ENCODE measurements at regions not wholly inside any gene's neighbourhood (a gene's known extent, or its start where the extent isn't known, plus 50 kb on each side); places are given as distances from the start of the nearest gene placed in this dataset.

DNA sequence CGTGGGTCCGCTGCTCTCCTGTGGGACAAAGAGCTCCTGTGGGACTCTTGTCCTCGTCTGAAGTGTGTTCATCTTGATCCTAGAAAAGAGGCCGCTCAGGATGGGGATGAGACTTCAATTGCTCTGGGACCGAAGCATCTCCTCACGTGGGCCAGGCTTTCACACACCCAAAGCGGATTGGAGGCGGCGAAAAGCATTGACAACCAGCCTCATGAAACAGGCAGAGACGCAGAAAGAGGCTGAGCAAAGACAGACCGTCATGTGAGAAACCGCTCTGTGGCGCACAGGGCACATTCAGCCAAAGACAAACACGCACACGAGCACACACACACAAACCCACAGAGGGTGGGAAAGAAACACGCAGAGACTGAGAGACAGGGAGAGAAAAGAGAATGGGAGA, 479.5 kb downstream of the SPATA31A7 start:
- no peaks in the 10 kb centered on the region for H3K36me3 ChIP-seq (ENCODE audit: control insufficient read depth in 2 of 4, insufficient read depth in 4 of 4, low read length in 3 of 4)
- DNase-seq (ENCODE audit: low read depth in 1 of 2, low spot score in 2 of 2) = no peak
- no peak for FAIRE-seq
- no peaks in the 10 kb centered on the region for H3K4me1 ChIP-seq (replicated peaks in 1 of 4; ENCODE audit: control insufficient read depth in 3 of 4, insufficient read depth in 4 of 4, low read length in 3 of 4)
- POLR2A ChIA-PET (ENCODE audit: partially characterized antibody) = no interaction called here
- H3K9me3 ChIP-seq (ENCODE audit: insufficient read depth in 2 of 2, low read depth in 1 of 2, low read length in 1 of 2) = peaks cover 12 to 96% of the 10 kb centered on the region in 2 experiments; a peak in 3 of 4 replicates
- no peaks in the 10 kb centered on the region for H4K20me1 ChIP-seq (replicated peaks in 1 of 2; ENCODE audit: control insufficient read depth in 1 of 2, insufficient read depth in 2 of 2, low read length in 2 of 2)
- no peak overlapping the region for H2AFZ ChIP-seq (ENCODE audit: low read length)
- no peak overlapping the region for H2BK12ac ChIP-seq (ENCODE audit: low read depth, low read length)
- CTCF ChIA-PET (ENCODE audit: partially characterized antibody) = no interaction called here
- H2AK5ac ChIP-seq (ENCODE audit: low read depth, low read length) = no peak overlapping the region
- WGBS, 2 experiments (ENCODE audit: extremely low coverage in 1 of 2, insufficient coverage in 1 of 2, insufficient read length in 1 of 2, insufficient replicate concordance in 2 of 2, low coverage in 1 of 2, low lambda C conversion rate in 2 of 2, missing lambda C conversion rate in 1 of 2) = 84% methylated on average over 14 of the region's 16 CpGs; no CpG with 5 or more reads in 1 of the 2 experiments
- H3K27me3 ChIP-seq (replicated peaks in 1 of 4; ENCODE audit: control insufficient read depth in 3 of 4, extremely low read depth in 1 of 4, insufficient read depth in 3 of 4, low read length in 3 of 4) = no peaks in the 10 kb centered on the region
- H2BK20ac ChIP-seq (ENCODE audit: low read length) = no peak overlapping the region
- no peak overlapping the region for H3K9ac ChIP-seq (replicated peaks in 1 of 4; ENCODE audit: extremely low read depth in 1 of 4, low read depth in 3 of 4, low read length in 3 of 4)
- H3K18ac ChIP-seq (ENCODE audit: extremely low read depth, low read length) = no peak overlapping the region
- H3K56ac ChIP-seq (replicated peaks; ENCODE audit: insufficient read length, low read depth, low read length) = no peak overlapping the region
- H3K27ac ChIP-seq (ENCODE audit: low read depth, low read length) = no peak overlapping the region
- no peak overlapping the region for H2BK15ac ChIP-seq (ENCODE audit: low read length)
- TF ChIP-seq CREB1 (IDR thresholded peaks at IDR 0.05) = no peak
- TF ChIP-seq BCL11A (IDR thresholded peaks at IDR 0.05; ENCODE audit: low read depth in 2 of 2, low read length in 2 of 2) = no peak
- TF ChIP-seq, protein P1, sequence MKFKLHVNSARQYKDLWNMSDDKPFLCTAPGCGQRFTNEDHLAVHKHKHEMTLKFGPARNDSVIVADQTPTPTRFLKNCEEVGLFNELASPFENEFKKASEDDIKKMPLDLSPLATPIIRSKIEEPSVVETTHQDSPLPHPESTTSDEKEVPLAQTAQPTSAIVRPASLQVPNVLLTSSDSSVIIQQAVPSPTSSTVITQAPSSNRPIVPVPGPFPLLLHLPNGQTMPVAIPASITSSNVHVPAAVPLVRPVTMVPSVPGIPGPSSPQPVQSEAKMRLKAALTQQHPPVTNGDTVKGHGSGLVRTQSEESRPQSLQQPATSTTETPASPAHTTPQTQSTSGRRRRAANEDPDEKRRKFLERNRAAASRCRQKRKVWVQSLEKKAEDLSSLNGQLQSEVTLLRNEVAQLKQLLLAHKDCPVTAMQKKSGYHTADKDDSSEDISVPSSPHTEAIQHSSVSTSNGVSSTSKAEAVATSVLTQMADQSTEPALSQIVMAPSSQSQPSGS (IDR thresholded peaks at IDR 0.05; ENCODE audit: low read length) = no peak
- no peak for TF ChIP-seq CEBPB (IDR thresholded peaks at IDR 0.05; ENCODE audit: low read depth, low read length)
- TF ChIP-seq NANOG (IDR thresholded peaks at IDR 0.05; ENCODE audit: insufficient read depth, low read depth, low read length, poor library complexity, severe bottlenecking) = no peak
- TF ChIP-seq SP4 (IDR thresholded peaks at IDR 0.05; ENCODE audit: low read length) = no peak
- TF ChIP-seq, protein P2, sequence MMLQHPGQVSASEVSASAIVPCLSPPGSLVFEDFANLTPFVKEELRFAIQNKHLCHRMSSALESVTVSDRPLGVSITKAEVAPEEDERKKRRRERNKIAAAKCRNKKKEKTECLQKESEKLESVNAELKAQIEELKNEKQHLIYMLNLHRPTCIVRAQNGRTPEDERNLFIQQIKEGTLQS (IDR thresholded peaks at IDR 0.05; ENCODE audit: insufficient read depth, low read depth, low read length) = no peak
- no peak for TF ChIP-seq BRCA1 (IDR thresholded peaks at IDR 0.05; ENCODE audit: low read depth, low read length)
- no peak for TF ChIP-seq EZH2 (IDR thresholded peaks at IDR 0.05; ENCODE audit: low read depth, low read length, severe bottlenecking)
- H3K23me2 ChIP-seq (ENCODE audit: low read depth, low read length) = no peaks in the 10 kb centered on the region
- H4K5ac ChIP-seq (ENCODE audit: insufficient read length, low read depth, low read length) = no peak overlapping the region
- no peak overlapping the region for H3K4me3 ChIP-seq (ENCODE audit: extremely low read depth in 1 of 4, insufficient read depth in 2 of 4, low read depth in 3 of 4, low read length in 4 of 4)
- H4K91ac ChIP-seq (replicated peaks; ENCODE audit: insufficient read length, low read length) = no peak overlapping the region
- no peak overlapping the region for H3K4me2 ChIP-seq (ENCODE audit: insufficient read depth in 1 of 2, low read depth in 2 of 2, low read length in 2 of 2)
- H3K4ac ChIP-seq (replicated peaks; ENCODE audit: insufficient read length, low read depth, low read length) = no peak overlapping the region
- no peaks in the 10 kb centered on the region for H3K79me1 ChIP-seq (ENCODE audit: low read depth, low read length)
- H3K14ac ChIP-seq (ENCODE audit: insufficient read length) = no peak overlapping the region
- H2BK5ac ChIP-seq (ENCODE audit: low read depth, low read length) = no peak overlapping the region
- H2BK120ac ChIP-seq (replicated peaks; ENCODE audit: low read depth, low read length) = no peak overlapping the region
- no peaks in the 10 kb centered on the region for H3K79me2 ChIP-seq (ENCODE audit: control insufficient read depth in 1 of 2, insufficient read depth in 2 of 2, low read length in 2 of 2)
- H3K23ac ChIP-seq (ENCODE audit: insufficient read length) = no peak overlapping the region
- H4K8ac ChIP-seq (ENCODE audit: extremely low read depth, insufficient read depth, low read length) = no peak overlapping the region

Measured in H1 (cell line).